Lower lobe of right lung (tissue), 2 donors: ENCODE measurements at regions not wholly inside any gene's neighbourhood (a gene's known extent, or its start where the extent isn't known, plus 50 kb on each side); places are given as distances from the start of the nearest gene placed in this dataset.

ENCODE experiments used
- ATAC-seq, 2 donors: fragments of 200-7000 bp; cut with Tn5 transposase; one replicate each; pipeline ENCODE4 v1.9.1; 2020 to 2022; ENCODE audit warnings: mild to moderate bottlenecking in 2 of 2, moderate library complexity in 2 of 2
- DNase-seq: peaks from one replicate; pipeline ENCODE4 v3.0.0-alpha.2; 2020
- H3K27ac ChIP-seq: fragments of 200-600 bp; one replicate; pipeline ENCODE4 v1.8.0; 2022
- H3K27me3 ChIP-seq: fragments of 200-600 bp; one replicate; pipeline ENCODE4 v1.8.0; 2022; ENCODE audit warnings: low read depth
- H3K36me3 ChIP-seq: fragments of 200-600 bp; one replicate; pipeline ENCODE4 v1.8.0; 2022; ENCODE audit warnings: mild to moderate bottlenecking
- H3K4me1 ChIP-seq: fragments of 200-600 bp; one replicate; pipeline ENCODE4 v1.8.0; 2022
- H3K4me3 ChIP-seq: fragments of 200-600 bp; one replicate; pipeline ENCODE4 v1.8.0; 2022; ENCODE audit warnings: mild to moderate bottlenecking
- H3K9me3 ChIP-seq: fragments of 200-600 bp; one replicate; pipeline ENCODE4 v1.8.0; 2022
- intact Hi-C: fragments of 100-400 bp; cut with DNase I; formaldehyde crosslinking; loops from one replicate; pipeline ENCODE4 v1.11.0; 2022
- TF ChIP-seq, protein P1 (sequence below): fragments of 200-600 bp; IDR thresholded peaks from one replicate; pipeline ENCODE4 v1.8.0; 2022; ENCODE audit warnings: antibody characterized with exemption, mild to moderate bottlenecking
- donor health status: DM: no; HTN: yes; CAD: no; lungs with severe emphysema.

GRCh38 chr22:34243023-34243422 lies 322.7 kb upstream of the LARGE1 start:
- intact Hi-C loops, result no loop called here
- no peaks in the 10 kb centered on the region for H3K4me1 ChIP-seq
- no peak overlapping the region for H3K4me3 ChIP-seq
- H3K9me3 ChIP-seq, result no peaks in the 10 kb centered on the region
- H3K27me3 ChIP-seq, result no peaks in the 10 kb centered on the region
- ATAC-seq (no peak), DNase-seq (no peak)
- no peaks in the 10 kb centered on the region for H3K36me3 ChIP-seq
- TF ChIP-seq, protein P1, sequence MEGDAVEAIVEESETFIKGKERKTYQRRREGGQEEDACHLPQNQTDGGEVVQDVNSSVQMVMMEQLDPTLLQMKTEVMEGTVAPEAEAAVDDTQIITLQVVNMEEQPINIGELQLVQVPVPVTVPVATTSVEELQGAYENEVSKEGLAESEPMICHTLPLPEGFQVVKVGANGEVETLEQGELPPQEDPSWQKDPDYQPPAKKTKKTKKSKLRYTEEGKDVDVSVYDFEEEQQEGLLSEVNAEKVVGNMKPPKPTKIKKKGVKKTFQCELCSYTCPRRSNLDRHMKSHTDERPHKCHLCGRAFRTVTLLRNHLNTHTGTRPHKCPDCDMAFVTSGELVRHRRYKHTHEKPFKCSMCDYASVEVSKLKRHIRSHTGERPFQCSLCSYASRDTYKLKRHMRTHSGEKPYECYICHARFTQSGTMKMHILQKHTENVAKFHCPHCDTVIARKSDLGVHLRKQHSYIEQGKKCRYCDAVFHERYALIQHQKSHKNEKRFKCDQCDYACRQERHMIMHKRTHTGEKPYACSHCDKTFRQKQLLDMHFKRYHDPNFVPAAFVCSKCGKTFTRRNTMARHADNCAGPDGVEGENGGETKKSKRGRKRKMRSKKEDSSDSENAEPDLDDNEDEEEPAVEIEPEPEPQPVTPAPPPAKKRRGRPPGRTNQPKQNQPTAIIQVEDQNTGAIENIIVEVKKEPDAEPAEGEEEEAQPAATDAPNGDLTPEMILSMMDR, result no peak
- no peak overlapping the region for H3K27ac ChIP-seq

DNA sequence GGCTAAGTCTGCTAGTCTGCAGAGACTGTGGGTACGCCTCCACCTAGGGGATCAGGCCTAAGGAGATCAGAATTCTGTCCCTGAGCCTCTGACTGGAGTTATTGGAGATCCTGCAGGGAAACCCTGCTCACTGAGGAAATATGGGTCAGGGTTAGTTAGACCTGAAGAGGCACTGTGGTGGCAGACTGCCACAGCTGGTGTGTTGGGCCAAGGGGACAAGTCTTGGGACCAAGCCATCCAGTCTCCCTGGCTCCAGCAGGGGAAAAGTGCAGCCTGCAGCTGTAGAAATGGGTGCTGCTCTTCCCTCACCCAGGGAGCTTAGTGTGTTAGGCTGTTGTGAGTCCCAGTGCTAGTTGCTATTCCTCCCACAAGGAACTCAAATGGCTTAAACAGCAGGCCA lies 334.8 kb upstream of the LARGE1 start:
- DNase-seq (no peak), ATAC-seq (no peak)
- no peak overlapping the region for H3K4me3 ChIP-seq
- H3K4me1 ChIP-seq, result no peaks in the 10 kb centered on the region
- H3K27ac ChIP-seq, result no peak overlapping the region
- no peaks in the 10 kb centered on the region for H3K36me3 ChIP-seq
- H3K9me3 ChIP-seq, result no peaks in the 10 kb centered on the region
- TF ChIP-seq, protein P1, result no peak
- no peaks in the 10 kb centered on the region for H3K27me3 ChIP-seq
- intact Hi-C loops, result no loop called here

- ATAC-seq, result no peak
- intact Hi-C loops, result no loop called here
Measured at GRCh38 chr22:34278121-34278520, 357.8 kb upstream of the LARGE1 start.

GRCh38 chr22:34281738-34282137 lies 361.5 kb upstream of the LARGE1 start:
- intact Hi-C loops, result no loop called here
- Histone ChIP-seq H3K4me3 (no peak overlapping the region), H3K36me3 (no peaks in the 10 kb centered on the region), H3K4me1 (no peaks in the 10 kb centered on the region), H3K27ac (no peak overlapping the region), H3K27me3 (no peaks in the 10 kb centered on the region), H3K9me3 (no peaks in the 10 kb centered on the region)
- DNase-seq (no peak), ATAC-seq (no peak)
- TF ChIP-seq, protein P1, result no peak

More at GRCh38 chr22:34278121-34278520, 357.8 kb upstream of the LARGE1 start:
- H3K27ac ChIP-seq, result no peak overlapping the region
- H3K36me3 ChIP-seq, result no peaks in the 10 kb centered on the region
- DNase-seq, result no peak
- TF ChIP-seq, protein P1, result no peak
- H3K27me3 ChIP-seq, result no peaks in the 10 kb centered on the region
- H3K4me1 ChIP-seq, result no peaks in the 10 kb centered on the region
- H3K9me3 ChIP-seq, result no peaks in the 10 kb centered on the region
- H3K4me3 ChIP-seq, result no peak overlapping the region

- Histone ChIP-seq H3K4me1 (no peaks in the 10 kb centered on the region), H3K36me3 (no peaks in the 10 kb centered on the region), H3K27me3 (peaks cover 9% of the 10 kb centered on the region), H3K4me3 (no peak overlapping the region), H3K9me3 (no peaks in the 10 kb centered on the region), H3K27ac (no peak overlapping the region)
- intact Hi-C loops, result no loop called here
- DNase-seq (no peak), ATAC-seq (no peak)
- TF ChIP-seq, protein P1, result no peak
Measured at GRCh38 chr22:34283844-34284243, 363.6 kb upstream of the LARGE1 start.

DNA sequence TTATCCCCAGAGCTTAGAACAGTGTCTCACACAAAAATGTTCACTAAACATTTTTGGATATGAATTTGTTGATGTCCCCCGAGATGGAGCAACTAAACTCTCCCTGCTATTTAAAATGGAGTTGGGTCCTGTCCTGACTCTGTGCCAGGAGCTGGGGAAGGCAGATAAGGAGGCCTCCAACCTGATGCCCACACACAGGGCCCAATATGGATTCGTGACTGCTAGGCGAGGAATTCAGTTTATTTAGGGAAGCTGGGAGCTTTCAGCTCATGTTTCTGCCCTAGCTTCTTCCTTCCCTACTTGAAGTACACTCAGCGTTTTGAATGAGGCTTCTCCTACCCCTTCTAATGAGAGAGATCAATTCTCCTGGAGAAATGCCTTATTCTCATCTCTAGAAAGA lies 373.0 kb upstream of the LARGE1 start:
- Histone ChIP-seq H3K27me3 (peaks cover 7% of the 10 kb centered on the region), H3K36me3 (no peaks in the 10 kb centered on the region), H3K27ac (no peak overlapping the region), H3K4me1 (no peaks in the 10 kb centered on the region), H3K9me3 (no peaks in the 10 kb centered on the region), H3K4me3 (no peak overlapping the region)
- ATAC-seq (no peak), DNase-seq (no peak)
- intact Hi-C loops, result no loop called here
- TF ChIP-seq, protein P1, result no peak
